ENCODE measurements at regions not wholly inside any gene's neighbourhood (a gene's known extent, or its start where the extent isn't known, plus 50 kb on each side); places are given as distances from the start of the nearest gene placed in this dataset.

GRCh38 chr14:71481021-71481654, 451.1 kb upstream of the RGS6 start (continued):
- TF ChIP-seq, protein P1, sequence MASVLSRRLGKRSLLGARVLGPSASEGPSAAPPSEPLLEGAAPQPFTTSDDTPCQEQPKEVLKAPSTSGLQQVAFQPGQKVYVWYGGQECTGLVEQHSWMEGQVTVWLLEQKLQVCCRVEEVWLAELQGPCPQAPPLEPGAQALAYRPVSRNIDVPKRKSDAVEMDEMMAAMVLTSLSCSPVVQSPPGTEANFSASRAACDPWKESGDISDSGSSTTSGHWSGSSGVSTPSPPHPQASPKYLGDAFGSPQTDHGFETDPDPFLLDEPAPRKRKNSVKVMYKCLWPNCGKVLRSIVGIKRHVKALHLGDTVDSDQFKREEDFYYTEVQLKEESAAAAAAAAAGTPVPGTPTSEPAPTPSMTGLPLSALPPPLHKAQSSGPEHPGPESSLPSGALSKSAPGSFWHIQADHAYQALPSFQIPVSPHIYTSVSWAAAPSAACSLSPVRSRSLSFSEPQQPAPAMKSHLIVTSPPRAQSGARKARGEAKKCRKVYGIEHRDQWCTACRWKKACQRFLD (CRISPR knock-in tag; IDR thresholded peaks at IDR 0.05), result no peak
- no peak for TF ChIP-seq ZNF717 (CRISPR knock-in tag; IDR thresholded peaks at IDR 0.05)

- intact Hi-C loops (cut with micrococcal nuclease), result loop anchor here (10.0 kb wide), 1 partner anchor 158 kb away; the partner anchor contains the start of gene SIPA1L1
- in situ Hi-C loops (cut with MboI), result no loop called here
- Histone ChIP-seq H3K36me3 (ENCODE audit: control insufficient read depth, insufficient read depth, low read length) (no peaks in the 10 kb centered on the region), H3K4me2 (ENCODE audit: insufficient read depth, low read length) (no peak overlapping the region), H3K4me3 (no peak overlapping the region), H4K20me1 (replicated peaks; ENCODE audit: control insufficient read depth, insufficient read depth, low read length) (no peaks in the 10 kb centered on the region), H3K4me1 (replicated peaks in 1 of 2; ENCODE audit: control insufficient read depth in 2 of 2, insufficient read depth in 2 of 2, low read length in 2 of 2) (peaks cover 0 to 5% of the 10 kb centered on the region in 2 experiments; a peak in 2 of 5 replicates), H2AFZ (ENCODE audit: low read depth, low read length) (no peak overlapping the region), H3K9ac (ENCODE audit: insufficient read depth in 1 of 2, low read depth in 2 of 2, low read length in 2 of 2) (no peak overlapping the region), H3K9me3 (replicated peaks; ENCODE audit: control insufficient read depth, insufficient read depth, low read depth, low read length) (no peaks in the 10 kb centered on the region), H3K27me3 (ENCODE audit: control insufficient read depth in 2 of 2, insufficient read depth in 2 of 2, low read length in 2 of 2) (no peaks in the 10 kb centered on the region), H3K27ac (ENCODE audit: extremely low read depth, low read depth, low read length) (no peak overlapping the region), H3K79me2 (ENCODE audit: control insufficient read depth, insufficient read depth, low read length) (no peaks in the 10 kb centered on the region), H3K9me1 (ENCODE audit: control insufficient read depth, insufficient read depth, low read length) (no peaks in the 10 kb centered on the region)
- ATAC-seq (no peak), DNase-seq (ENCODE audit: extremely low read depth in 1 of 4, low spot score in 3 of 4) (no peak), FAIRE-seq (no peak)
- POLR2A ChIA-PET, result no interaction called here
- CTCF ChIA-PET (ENCODE audit: low intra/inter-chr PET ratio), result no interaction called here
- 43% methylated on average over 2 of the region's 2 CpGs for WGBS (ENCODE audit: insufficient coverage, low coverage, missing lambda C conversion rate)
- BruUV-seq (replicated peaks), result no TSS peak
- TF ChIP-seq BMI1 (IDR thresholded peaks at IDR 0.05; ENCODE audit: low read length) (no peak), GATAD2B (IDR thresholded peaks at IDR 0.05; ENCODE audit: borderline replicate concordance) (no peak), BRD9 (IDR thresholded peaks at IDR 0.05; ENCODE audit: low read depth, partially characterized antibody) (no peak), ZNF133 (CRISPR knock-in tag; IDR thresholded peaks at IDR 0.05) (no peak), NCOA2 (IDR thresholded peaks at IDR 0.05; ENCODE audit: partially characterized antibody in 2 of 2) (no peak), POU5F1 (IDR thresholded peaks at IDR 0.05; ENCODE audit: borderline replicate concordance, low read depth, low read length, partially characterized antibody) (no peak), ZNF740 (CRISPR knock-in tag; IDR thresholded peaks at IDR 0.05) (no peak), ZNF740 (tag; IDR thresholded peaks at IDR 0.05) (no peak), FUS (optimal IDR thresholded peaks at IDR 0.05; ENCODE audit: low read depth, low read length) (no peak), BRD4 (IDR thresholded peaks at IDR 0.05) (no peak), GABPB1 (CRISPR knock-in tag; IDR thresholded peaks at IDR 0.05) (no peak), FIP1L1 (IDR thresholded peaks at IDR 0.05; ENCODE audit: low read depth, low read length, poor library complexity, severe bottlenecking) (no peak), COPS2 (conservative IDR thresholded peaks at IDR 0.05) (no peak), HDAC8 (tag; IDR thresholded peaks at IDR 0.05) (no peak), SREBF2 (CRISPR knock-in tag; IDR thresholded peaks at IDR 0.05) (no peak)
- TF ChIP-seq, protein P2, sequence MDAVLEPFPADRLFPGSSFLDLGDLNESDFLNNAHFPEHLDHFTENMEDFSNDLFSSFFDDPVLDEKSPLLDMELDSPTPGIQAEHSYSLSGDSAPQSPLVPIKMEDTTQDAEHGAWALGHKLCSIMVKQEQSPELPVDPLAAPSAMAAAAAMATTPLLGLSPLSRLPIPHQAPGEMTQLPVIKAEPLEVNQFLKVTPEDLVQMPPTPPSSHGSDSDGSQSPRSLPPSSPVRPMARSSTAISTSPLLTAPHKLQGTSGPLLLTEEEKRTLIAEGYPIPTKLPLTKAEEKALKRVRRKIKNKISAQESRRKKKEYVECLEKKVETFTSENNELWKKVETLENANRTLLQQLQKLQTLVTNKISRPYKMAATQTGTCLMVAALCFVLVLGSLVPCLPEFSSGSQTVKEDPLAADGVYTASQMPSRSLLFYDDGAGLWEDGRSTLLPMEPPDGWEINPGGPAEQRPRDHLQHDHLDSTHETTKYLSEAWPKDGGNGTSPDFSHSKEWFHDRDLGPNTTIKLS (IDR thresholded peaks at IDR 0.05; ENCODE audit: borderline replicate concordance, low read depth), result no peak
Measured at GRCh38 chr14:71482671-71483070, 449.6 kb upstream of the RGS6 start.

All from K562 (cell line).